Vagina (tissue), 2 donors: ENCODE measurements at regions not wholly inside any gene's neighbourhood (a gene's known extent, or its start where the extent isn't known, plus 50 kb on each side); places are given as distances from the start of the nearest gene placed in this dataset.

Experiments
- POLR2A ChIP-seq, 2 donors: fragments of 450-650 bp; IDR thresholded peaks; one replicate each; pipeline ENCODE4 v1.6.1; 2017; ENCODE audit warnings: antibody characterized with exemption in 2 of 2, mild to moderate bottlenecking in 2 of 2, moderate library complexity in 2 of 2
- TF ChIP-seq, protein P1 (sequence below), 3 experiments: fragments of 450-650 bp in 2 of 3; fragments of 200-600 bp in 1 of 3; sonication (generic) in 1 of 3; IDR thresholded peaks; one replicate each; pipeline ENCODE4 v1.5.1; 2017 to 2019; ENCODE audit warnings: antibody characterized with exemption in 3 of 3, mild to moderate bottlenecking in 2 of 3, moderate library complexity in 2 of 3

DNA sequence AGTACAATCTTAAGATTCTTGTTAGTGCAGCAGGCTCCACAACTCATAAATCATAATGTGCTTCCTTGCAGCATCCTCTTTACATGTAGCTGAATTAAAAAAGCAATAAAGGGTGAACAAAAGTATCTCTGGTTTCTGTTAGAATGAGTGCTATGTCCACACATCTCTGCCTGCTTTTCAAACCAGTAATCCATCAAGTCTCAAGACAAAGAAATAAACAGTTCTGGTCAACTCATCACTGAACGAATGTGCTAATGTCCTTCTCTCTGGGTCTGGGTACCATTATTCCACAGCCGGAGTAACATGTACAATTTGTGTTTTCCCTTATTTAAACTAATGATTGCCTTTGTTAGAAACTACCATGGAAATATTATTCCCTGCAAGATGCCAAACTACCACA, 273.0 kb upstream of the USP15 start:
- TF ChIP-seq, protein P1, sequence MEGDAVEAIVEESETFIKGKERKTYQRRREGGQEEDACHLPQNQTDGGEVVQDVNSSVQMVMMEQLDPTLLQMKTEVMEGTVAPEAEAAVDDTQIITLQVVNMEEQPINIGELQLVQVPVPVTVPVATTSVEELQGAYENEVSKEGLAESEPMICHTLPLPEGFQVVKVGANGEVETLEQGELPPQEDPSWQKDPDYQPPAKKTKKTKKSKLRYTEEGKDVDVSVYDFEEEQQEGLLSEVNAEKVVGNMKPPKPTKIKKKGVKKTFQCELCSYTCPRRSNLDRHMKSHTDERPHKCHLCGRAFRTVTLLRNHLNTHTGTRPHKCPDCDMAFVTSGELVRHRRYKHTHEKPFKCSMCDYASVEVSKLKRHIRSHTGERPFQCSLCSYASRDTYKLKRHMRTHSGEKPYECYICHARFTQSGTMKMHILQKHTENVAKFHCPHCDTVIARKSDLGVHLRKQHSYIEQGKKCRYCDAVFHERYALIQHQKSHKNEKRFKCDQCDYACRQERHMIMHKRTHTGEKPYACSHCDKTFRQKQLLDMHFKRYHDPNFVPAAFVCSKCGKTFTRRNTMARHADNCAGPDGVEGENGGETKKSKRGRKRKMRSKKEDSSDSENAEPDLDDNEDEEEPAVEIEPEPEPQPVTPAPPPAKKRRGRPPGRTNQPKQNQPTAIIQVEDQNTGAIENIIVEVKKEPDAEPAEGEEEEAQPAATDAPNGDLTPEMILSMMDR (IDR thresholded peaks at IDR 0.05), result no peak
- no peak for TF ChIP-seq POLR2A (IDR thresholded peaks at IDR 0.05)
